Heart left ventricle (tissue), 13 donors: ENCODE measurements at regions not wholly inside any gene's neighbourhood (a gene's known extent, or its start where the extent isn't known, plus 50 kb on each side); places are given as distances from the start of the nearest gene placed in this dataset.

ENCODE experiments used
- POLR2A ChIP-seq, 2 donors: fragments of 450-650 bp; IDR thresholded peaks; one replicate each; pipeline ENCODE4 v1.6.1; 2017; ENCODE audit warnings: antibody characterized with exemption in 2 of 2, mild to moderate bottlenecking in 2 of 2, moderate library complexity in 2 of 2
- TF ChIP-seq, protein P1 (sequence below), 12 donors: fragments of 200-600 bp; sonication (generic) in 4 of 12; IDR thresholded peaks; one replicate each; pipeline versions ENCODE4 v1.5.0 to v1.8.0; 2018 to 2022; ENCODE audit warnings: antibody characterized with exemption in 12 of 12, mild to moderate bottlenecking in 5 of 12
- donor health status: ischemic (EF 13 %, LVEDD 7.1; RV severe dilation, severe dysfunction).
- donor health status: DM: no; HTN: yes; CAD: no.
- donor health status: DM: no; HTN: no; CAD: no.
- donor health status: ischemic (EF 25% LVEDD 6.9; RV normal size, moderate dysfunction).
- donor health status: ischemic (EF 25% LVEDD 5.7; RV mildly dilated, moderate dysfunction).
- donor health status: ischemic (EF 35%, LVEDD 5.7; RV mildly dilated, moderate dysfunction).
- donor health status: nonischemic (EF 11% LVEDD 7.7; RV severe dilation, severe dysfunction).
- donor health status: DM: yes; HTN: yes; CAD: no.
- donor health status: PGD.
- donor health status: ischemic (EF 29% LVEDD 5.4; RV normal size, mild dysfunction).
- donor health status: nonischemic (EF 23%, LVEDD 6.1; RV moderate dilation, normal function).

DNA sequence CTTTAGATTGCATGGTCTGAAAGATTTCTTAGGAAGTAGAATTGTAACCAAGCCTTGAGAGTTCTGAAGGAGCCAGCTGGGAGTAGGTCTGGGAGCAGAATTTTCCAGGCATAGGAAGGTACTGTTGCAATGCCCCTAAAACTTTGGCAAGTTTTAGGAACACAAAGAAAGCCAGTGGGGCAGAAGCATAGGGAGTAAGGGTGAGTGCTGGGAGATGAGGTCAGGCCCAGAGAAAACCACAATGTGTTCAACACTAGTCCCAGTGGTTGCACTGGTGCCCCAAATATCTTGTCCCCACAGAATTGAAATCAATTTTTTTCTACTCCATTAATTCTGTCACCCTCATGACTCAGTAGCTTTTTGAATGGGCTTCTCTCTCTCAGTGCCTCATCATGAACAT is 120.7 kb upstream of the GALNT15 start:
- TF ChIP-seq, protein P1, sequence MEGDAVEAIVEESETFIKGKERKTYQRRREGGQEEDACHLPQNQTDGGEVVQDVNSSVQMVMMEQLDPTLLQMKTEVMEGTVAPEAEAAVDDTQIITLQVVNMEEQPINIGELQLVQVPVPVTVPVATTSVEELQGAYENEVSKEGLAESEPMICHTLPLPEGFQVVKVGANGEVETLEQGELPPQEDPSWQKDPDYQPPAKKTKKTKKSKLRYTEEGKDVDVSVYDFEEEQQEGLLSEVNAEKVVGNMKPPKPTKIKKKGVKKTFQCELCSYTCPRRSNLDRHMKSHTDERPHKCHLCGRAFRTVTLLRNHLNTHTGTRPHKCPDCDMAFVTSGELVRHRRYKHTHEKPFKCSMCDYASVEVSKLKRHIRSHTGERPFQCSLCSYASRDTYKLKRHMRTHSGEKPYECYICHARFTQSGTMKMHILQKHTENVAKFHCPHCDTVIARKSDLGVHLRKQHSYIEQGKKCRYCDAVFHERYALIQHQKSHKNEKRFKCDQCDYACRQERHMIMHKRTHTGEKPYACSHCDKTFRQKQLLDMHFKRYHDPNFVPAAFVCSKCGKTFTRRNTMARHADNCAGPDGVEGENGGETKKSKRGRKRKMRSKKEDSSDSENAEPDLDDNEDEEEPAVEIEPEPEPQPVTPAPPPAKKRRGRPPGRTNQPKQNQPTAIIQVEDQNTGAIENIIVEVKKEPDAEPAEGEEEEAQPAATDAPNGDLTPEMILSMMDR (IDR thresholded peaks at IDR 0.05) = no peak
- no peak for TF ChIP-seq POLR2A (IDR thresholded peaks at IDR 0.05)
